ENCODE measurements at regions not wholly inside any gene's neighbourhood (a gene's known extent, or its start where the extent isn't known, plus 50 kb on each side); places are given as distances from the start of the nearest gene placed in this dataset.

DNA sequence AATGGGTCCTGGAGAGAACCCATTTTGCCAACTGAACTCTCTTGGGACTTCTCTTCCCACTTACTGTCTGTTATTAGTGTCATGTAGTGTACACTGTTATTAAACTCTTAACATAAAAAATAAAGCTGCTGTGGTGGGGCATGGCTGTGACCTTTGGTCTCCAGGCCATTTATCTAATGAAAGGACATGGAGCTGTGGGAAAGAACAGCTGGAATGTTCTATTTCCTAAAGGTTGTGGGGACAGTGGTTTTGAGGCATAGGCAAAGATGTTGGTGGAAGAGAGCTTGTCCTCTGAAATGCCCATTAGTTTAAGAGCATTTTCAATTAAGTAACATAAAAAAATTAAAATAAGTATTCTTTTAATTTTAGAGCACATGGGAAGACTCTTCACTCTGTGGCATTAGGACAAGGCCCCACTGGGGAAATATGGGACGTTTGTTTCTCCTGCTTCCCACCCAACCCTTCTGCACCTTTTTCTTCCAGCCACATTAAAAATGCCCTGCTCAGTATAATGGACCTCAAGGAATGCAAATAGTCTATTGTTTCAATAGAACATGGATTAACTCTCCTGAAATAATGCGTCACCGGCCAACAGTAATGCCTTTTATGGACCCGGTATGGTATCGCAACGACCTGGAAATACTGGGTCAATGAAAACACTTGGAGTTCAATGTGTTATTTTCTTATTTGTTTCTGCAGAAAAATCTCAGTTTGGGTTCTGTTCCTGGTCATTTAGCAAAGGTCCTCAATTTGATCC, 149.6 kb downstream of the BUB3 start:
- TF ChIP-seq, protein P1, sequence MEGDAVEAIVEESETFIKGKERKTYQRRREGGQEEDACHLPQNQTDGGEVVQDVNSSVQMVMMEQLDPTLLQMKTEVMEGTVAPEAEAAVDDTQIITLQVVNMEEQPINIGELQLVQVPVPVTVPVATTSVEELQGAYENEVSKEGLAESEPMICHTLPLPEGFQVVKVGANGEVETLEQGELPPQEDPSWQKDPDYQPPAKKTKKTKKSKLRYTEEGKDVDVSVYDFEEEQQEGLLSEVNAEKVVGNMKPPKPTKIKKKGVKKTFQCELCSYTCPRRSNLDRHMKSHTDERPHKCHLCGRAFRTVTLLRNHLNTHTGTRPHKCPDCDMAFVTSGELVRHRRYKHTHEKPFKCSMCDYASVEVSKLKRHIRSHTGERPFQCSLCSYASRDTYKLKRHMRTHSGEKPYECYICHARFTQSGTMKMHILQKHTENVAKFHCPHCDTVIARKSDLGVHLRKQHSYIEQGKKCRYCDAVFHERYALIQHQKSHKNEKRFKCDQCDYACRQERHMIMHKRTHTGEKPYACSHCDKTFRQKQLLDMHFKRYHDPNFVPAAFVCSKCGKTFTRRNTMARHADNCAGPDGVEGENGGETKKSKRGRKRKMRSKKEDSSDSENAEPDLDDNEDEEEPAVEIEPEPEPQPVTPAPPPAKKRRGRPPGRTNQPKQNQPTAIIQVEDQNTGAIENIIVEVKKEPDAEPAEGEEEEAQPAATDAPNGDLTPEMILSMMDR (IDR thresholded peaks at IDR 0.05; ENCODE audit: control extremely low read depth in 1 of 3, insufficient read depth in 1 of 3, low read depth in 1 of 3, low read length in 3 of 3), result no peak
- TF ChIP-seq EP300 (IDR thresholded peaks at IDR 0.05; ENCODE audit: borderline replicate concordance in 1 of 2, low read depth in 2 of 2, low read length in 2 of 2), result no peak
- no peak for TF ChIP-seq POLR2A (IDR thresholded peaks at IDR 0.05; ENCODE audit: control extremely low read depth in 1 of 2, low read depth in 2 of 2, low read length in 2 of 2)
- no peak for TF ChIP-seq BCL11A (IDR thresholded peaks at IDR 0.05; ENCODE audit: low read depth in 2 of 2, low read length in 2 of 2)
- no peak for TF ChIP-seq EZH2 (IDR thresholded peaks at IDR 0.05; ENCODE audit: low read depth, low read length, severe bottlenecking)
- TF ChIP-seq CHD2 (IDR thresholded peaks at IDR 0.05; ENCODE audit: low read length), result no peak

Measured in H1 (cell line).